ENCODE measurements at regions not wholly inside any gene's neighbourhood (a gene's known extent, or its start where the extent isn't known, plus 50 kb on each side); places are given as distances from the start of the nearest gene placed in this dataset.

- H3K27me3 ChIP-seq (ENCODE audit: control insufficient read depth in 1 of 2, insufficient read depth in 2 of 2, low read length in 2 of 2): no peaks in the 10 kb centered on the region
- Mint-ChIP-seq H3K27me3 (peaks cover 15% of the 10 kb centered on the region), H3K9me3 (no peaks in the 10 kb centered on the region), H3K36me3 (ENCODE audit: low read depth) (no peaks in the 10 kb centered on the region), H3K27ac (no peak overlapping the region), H3K4me3 (no peak overlapping the region), H3K4me1 (ENCODE audit: low read depth) (peaks cover 4% of the 10 kb centered on the region)
- intact Hi-C loops (cut with DNase I, micrococcal nuclease): loop anchor here in 1 of 2 experiments (10.0 kb wide), 1 partner anchor 150 kb away; no protein-coding TSS in a partner anchor
- no peak overlapping the region for H3K4me3 ChIP-seq (ENCODE audit: low read length)
- H3K4me1 ChIP-seq (ENCODE audit: insufficient read depth, low read length): no peaks in the 10 kb centered on the region
- H3K27ac ChIP-seq (ENCODE audit: low read depth in 1 of 2, low read length in 2 of 2): no peak overlapping the region
- TF ChIP-seq CTCF (IDR thresholded peaks at IDR 0.05): no peak
- CTCF ChIA-PET: interaction anchor here (1.4 kb wide), 1 partner anchor 1178 kb away, joined by 3 read pairs; no protein-coding TSS in a partner anchor
- no peak for DNase-seq
- no peaks in the 10 kb centered on the region for H3K9me3 ChIP-seq (ENCODE audit: control insufficient read depth in 1 of 2, insufficient read depth in 1 of 2, low read length in 2 of 2)
- POLR2A ChIA-PET: no interaction called here
- ATAC-seq (ENCODE audit: poor library complexity): no peak
- no peaks in the 10 kb centered on the region for H3K36me3 ChIP-seq (ENCODE audit: insufficient read depth, low read length)
Observed at GRCh38 chr4:16294455-16294854, 68.2 kb upstream of the TAPT1 start.

GRCh38 chr4:16293210-16293838 lies 67.1 kb upstream of the TAPT1 start:
- CTCF ChIA-PET: interaction anchor here (1.4 kb wide), 1 partner anchor 1179 kb away, joined by 3 read pairs; no protein-coding TSS in a partner anchor
- Histone ChIP-seq H3K27ac (ENCODE audit: low read depth in 1 of 2, low read length in 2 of 2) (no peak overlapping the region), H3K9me3 (ENCODE audit: control insufficient read depth in 1 of 2, insufficient read depth in 1 of 2, low read length in 2 of 2) (no peaks in the 10 kb centered on the region), H3K36me3 (ENCODE audit: insufficient read depth, low read length) (no peaks in the 10 kb centered on the region), H3K4me1 (ENCODE audit: insufficient read depth, low read length) (no peaks in the 10 kb centered on the region), H3K4me3 (ENCODE audit: low read length) (no peak overlapping the region), H3K27me3 (ENCODE audit: control insufficient read depth in 1 of 2, insufficient read depth in 2 of 2, low read length in 2 of 2) (peaks cover 0 to 7% of the 10 kb centered on the region in 2 experiments)
- intact Hi-C loops (cut with DNase I, micrococcal nuclease): loop anchor here in 1 of 2 experiments (10.0 kb wide), 1 partner anchor 151 kb away; no protein-coding TSS in a partner anchor
- POLR2A ChIA-PET: no interaction called here
- TF ChIP-seq CTCF (IDR thresholded peaks at IDR 0.05): no peak
- ATAC-seq (ENCODE audit: poor library complexity) (no peak), DNase-seq (no peak)
- H3K27me3 Mint-ChIP-seq: peaks cover 24% of the 10 kb centered on the region
- H3K27ac Mint-ChIP-seq: no peak overlapping the region
- H3K4me3 Mint-ChIP-seq: no peak overlapping the region
- H3K9me3 Mint-ChIP-seq: no peaks in the 10 kb centered on the region
- H3K36me3 Mint-ChIP-seq (ENCODE audit: low read depth): no peaks in the 10 kb centered on the region
- peaks cover 4% of the 10 kb centered on the region for H3K4me1 Mint-ChIP-seq (ENCODE audit: low read depth)

GRCh38 chr4:16292585-16292984 lies 66.3 kb upstream of the TAPT1 start:
- DNase-seq (no peak), ATAC-seq (ENCODE audit: poor library complexity) (no peak)
- Mint-ChIP-seq H3K27me3 (peaks cover 27% of the 10 kb centered on the region), H3K27ac (no peak overlapping the region), H3K36me3 (ENCODE audit: low read depth) (no peaks in the 10 kb centered on the region), H3K4me3 (no peak overlapping the region), H3K4me1 (ENCODE audit: low read depth) (peaks cover 4% of the 10 kb centered on the region), H3K9me3 (no peaks in the 10 kb centered on the region)
- Histone ChIP-seq H3K27me3 (ENCODE audit: control insufficient read depth in 1 of 2, insufficient read depth in 2 of 2, low read length in 2 of 2) (peaks cover 0 to 9% of the 10 kb centered on the region in 2 experiments), H3K36me3 (ENCODE audit: insufficient read depth, low read length) (no peaks in the 10 kb centered on the region), H3K4me1 (ENCODE audit: insufficient read depth, low read length) (no peaks in the 10 kb centered on the region), H3K9me3 (ENCODE audit: control insufficient read depth in 1 of 2, insufficient read depth in 1 of 2, low read length in 2 of 2) (no peaks in the 10 kb centered on the region), H3K27ac (ENCODE audit: low read depth in 1 of 2, low read length in 2 of 2) (no peak overlapping the region), H3K4me3 (ENCODE audit: low read length) (no peak overlapping the region)
- CTCF ChIA-PET: interaction anchor here (1.5 kb wide), 1 partner anchor 19 kb away, joined by 3 read pairs; no protein-coding TSS in a partner anchor
- TF ChIP-seq CTCF (IDR thresholded peaks at IDR 0.05): no peak
- intact Hi-C loops (cut with DNase I, micrococcal nuclease): loop anchor here in 1 of 2 experiments (10.0 kb wide), 1 partner anchor 152 kb away; no protein-coding TSS in a partner anchor
- POLR2A ChIA-PET: no interaction called here
